HFF-Myc (cell line): ENCODE measurements at regions not wholly inside any gene's neighbourhood (a gene's known extent, or its start where the extent isn't known, plus 50 kb on each side); places are given as distances from the start of the nearest gene placed in this dataset.

ENCODE experiments used
- DNase-seq: peaks from one replicate; pipeline ENCODE4 v3.0.0-alpha.2; 2011; ENCODE audit warnings: low read depth; ENCODE audit errors: extremely low read depth
- H3K4me3 ChIP-seq: replicated peaks from 2 replicates; pipeline ENCODE4 v1.5.1; 2011; ENCODE audit warnings: low read depth, mild to moderate bottlenecking, control low read depth, low read length
- CTCF ChIP-seq: IDR thresholded peaks from 2 replicates; pipeline ENCODE4 v1.5.1; 2012; ENCODE audit warnings: mild to moderate bottlenecking, low read depth, low read length, control low read depth; ENCODE audit errors: missing control alignments

GRCh38 chr13:70580825-70581224 lies 472.6 kb upstream of the KLHL1 start:
- no peak overlapping the region for H3K4me3 ChIP-seq
- no peak for DNase-seq
- no peak for TF ChIP-seq CTCF

DNA sequence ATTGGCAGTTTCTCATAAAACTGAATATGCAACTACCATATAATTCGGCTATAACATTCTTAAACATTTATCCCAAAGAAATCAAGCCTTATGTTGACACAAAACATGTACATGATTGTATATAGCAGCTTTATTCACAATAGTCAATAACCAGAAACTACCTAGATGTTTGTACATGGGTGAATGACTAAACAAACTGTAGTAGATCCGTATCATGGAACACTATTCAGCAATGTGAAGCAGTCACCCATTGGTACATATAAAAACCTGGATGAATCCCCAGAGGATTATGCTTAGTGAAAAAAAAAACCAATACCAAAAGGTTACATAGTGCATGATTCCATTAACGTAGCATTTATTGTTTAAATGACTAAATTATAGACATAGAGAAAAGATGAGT lies 471.7 kb upstream of the KLHL1 start:
- TF ChIP-seq CTCF = no peak
- no peak for DNase-seq
- H3K4me3 ChIP-seq = no peak overlapping the region

DNA sequence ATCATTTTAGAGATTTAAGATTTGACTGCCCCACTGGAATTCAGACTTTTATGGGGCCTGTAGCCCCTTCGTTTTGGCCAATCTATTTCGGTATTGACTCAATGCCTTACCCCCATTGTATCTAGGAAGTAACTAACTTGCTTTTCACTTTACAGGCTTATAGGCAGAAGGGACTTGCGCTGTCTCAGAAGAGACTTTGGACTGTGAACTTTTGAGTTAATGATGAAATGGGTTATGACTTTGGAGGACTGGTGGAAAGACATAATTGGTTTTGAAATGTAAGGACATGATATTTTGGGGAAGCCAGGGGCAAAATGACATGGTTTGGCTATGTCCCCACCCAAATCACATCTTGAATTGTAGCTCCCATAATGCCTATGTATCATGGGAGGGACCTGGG lies 463.0 kb upstream of the KLHL1 start:
- no peak for TF ChIP-seq CTCF
- H3K4me3 ChIP-seq = no peak overlapping the region
- DNase-seq = no peak

DNA sequence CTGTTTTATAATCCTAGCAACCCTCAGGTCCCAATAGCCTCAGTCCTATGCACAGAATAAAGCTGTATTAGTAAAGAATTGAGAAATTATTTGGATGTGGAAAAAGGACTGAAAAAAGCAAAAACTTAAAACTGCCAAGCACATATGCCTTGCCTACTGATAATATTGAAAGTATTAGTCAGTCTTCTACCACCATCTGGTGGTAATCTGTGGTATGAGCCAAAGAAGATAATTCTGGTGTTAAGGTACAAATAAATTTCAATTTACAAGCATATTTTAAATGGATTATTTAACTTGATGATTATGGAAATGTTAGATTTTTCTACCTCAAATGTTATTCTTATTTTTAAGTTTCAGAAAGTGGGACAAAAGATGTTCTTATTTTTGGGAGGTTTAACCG lies 460.3 kb upstream of the KLHL1 start:
- peak; percentile 15 for TF ChIP-seq CTCF
- no peak for DNase-seq
- no peak overlapping the region for H3K4me3 ChIP-seq

- TF ChIP-seq CTCF = no peak
- no peak overlapping the region for H3K4me3 ChIP-seq
- DNase-seq = no peak
Observed at GRCh38 chr13:70544706-70545105, 436.5 kb upstream of the KLHL1 start.

DNA sequence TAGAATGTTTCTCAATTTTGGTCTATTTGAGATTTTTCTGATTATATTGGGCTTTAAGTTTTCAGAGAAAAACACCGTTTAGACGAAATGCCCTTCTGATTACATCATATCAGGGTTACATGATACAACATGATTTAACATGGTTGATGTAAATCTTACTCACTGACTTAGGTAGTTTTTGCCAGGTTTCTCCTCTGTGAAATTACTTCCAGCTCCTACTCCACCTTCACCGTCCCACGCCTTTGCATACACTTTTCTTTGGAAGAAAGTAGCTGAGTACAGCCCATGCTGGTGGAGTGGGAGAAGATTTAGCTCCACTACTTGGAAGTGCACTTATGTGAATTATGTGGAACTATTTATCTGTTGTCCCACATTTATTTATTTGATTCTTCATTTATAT lies 433.2 kb upstream of the KLHL1 start:
- no peak overlapping the region for H3K4me3 ChIP-seq
- no peak for DNase-seq
- TF ChIP-seq CTCF = no peak

- no peak for TF ChIP-seq CTCF
- DNase-seq = no peak
- no peak overlapping the region for H3K4me3 ChIP-seq
Observed at GRCh38 chr13:70534466-70534865, 426.2 kb upstream of the KLHL1 start.
